HCT116 (cell line): ENCODE measurements at regions not wholly inside any gene's neighbourhood (a gene's known extent, or its start where the extent isn't known, plus 50 kb on each side); places are given as distances from the start of the nearest gene placed in this dataset.

ENCODE experiments used
- ATAC-seq: fragments of 200-7000 bp; cut with Tn5 transposase; 2 replicates; pipeline ENCODE4 v1.9.1; 2020; ENCODE audit warnings: mild to moderate bottlenecking, moderate library complexity
- BruUV-seq: library from RNA; stranded (reverse); fragments of 400-500 nt; replicated peaks from 2 replicates; lab custom pipeline; 2021; lab: Mats Ljungman, UMichigan
- CTCF ChIA-PET: fragments of 300-600 bp; sonication (Branson Sonifier 250); formaldehyde crosslinking; loops from one replicate; lab custom pipeline; 2021; ENCODE audit warnings: antibody characterized with exemption; lab: Charles Lee
- POLR2A ChIA-PET: fragments of 300-600, 350-600 bp; sonication (Branson Sonifier 250); formaldehyde crosslinking; loops from one replicate; lab custom pipeline; 2021; ENCODE audit warnings: antibody characterized with exemption; lab: Charles Lee
- RAD21 ChIA-PET, 2 experiments: fragments of 300-600 bp; sonication (Branson Sonifier 250); formaldehyde crosslinking; loops; one replicate each; lab custom pipeline; 2023; ENCODE audit warnings: low total read pairs in 2 of 2; ENCODE audit not compliant: uncharacterized antibody in 2 of 2, unreplicated experiment in 2 of 2, low non-redundant PET in 1 of 2; lab: Charles Lee
- DNase-seq: peaks from one replicate; pipeline ENCODE4 v3.0.0-alpha.2; 2010; ENCODE audit warnings: low read depth, low spot score
- H2AFZ ChIP-seq: fragments of 200-600 bp; shearing (Covaris generic), sonication (generic); 2 replicates; pipeline ENCODE4 v1.6.1; 2017; ENCODE audit warnings: low read depth, mixed run types, mixed read lengths, antibody characterized with exemption, low read length; ENCODE audit not compliant: poor library complexity, severe bottlenecking
- H3K27ac ChIP-seq: 2 replicates; pipeline ENCODE4 v1.5.1; 2012; ENCODE audit warnings: low read depth, low read length
- H3K27me3 ChIP-seq: fragments of 200-600 bp; sonication (generic); 2 replicates; pipeline ENCODE4 v1.6.1; 2016; ENCODE audit warnings: mixed run types, low read length, mixed read lengths; ENCODE audit not compliant: insufficient read depth
- H3K36me3 ChIP-seq, 2 experiments: fragments of 200-500 bp in 1 of 2; fragments of 200-600 bp in 1 of 2; sonication (Bioruptor generic) in 1 of 2; sonication (generic) in 1 of 2; 2 replicates each; pipeline versions ENCODE4 v1.5.1 to v1.6.1; 2014 to 2016; ENCODE audit warnings: low read length in 2 of 2, inconsistent platforms in 1 of 2, mixed read lengths in 1 of 2, mixed run types in 1 of 2; ENCODE audit not compliant: insufficient read depth in 2 of 2, control insufficient read depth in 1 of 2
- H3K4me1 ChIP-seq, 2 experiments: fragments of 200-600 bp in 1 of 2; sonication (generic) in 1 of 2; 2 replicates each; pipeline versions ENCODE4 v1.5.1 to v1.6.1; 2012 to 2017; ENCODE audit warnings: low read length in 2 of 2, inconsistent platforms in 1 of 2, mild to moderate bottlenecking in 1 of 2, mixed read lengths in 1 of 2, mixed run types in 1 of 2, moderate library complexity in 1 of 2; ENCODE audit not compliant: insufficient read depth in 2 of 2, control insufficient read depth in 1 of 2
- H3K4me2 ChIP-seq: fragments of 200-600 bp; sonication (generic); 2 replicates; pipeline ENCODE4 v1.6.1; 2017; ENCODE audit warnings: mixed run types, low read length, mixed read lengths
- H3K4me3 ChIP-seq, 2 experiments: fragments of 200-600 bp in 1 of 2; sonication (generic) in 1 of 2; replicated peaks in 1 of 2; 2 replicates each; pipeline ENCODE4 v1.5.1; 2011 to 2016; ENCODE audit warnings: low read length in 2 of 2, control low read depth in 1 of 2, low read depth in 1 of 2, mild to moderate bottlenecking in 1 of 2, mixed read lengths in 1 of 2, mixed run types in 1 of 2
- H3K79me2 ChIP-seq: fragments of 200-600 bp; sonication (generic); 2 replicates; pipeline ENCODE4 v1.6.1; 2017; ENCODE audit warnings: mild to moderate bottlenecking, mixed run types, low read length, moderate library complexity, mixed read lengths; ENCODE audit not compliant: insufficient read depth
- H3K9ac ChIP-seq: fragments of 200-600 bp; sonication (generic); 2 replicates; pipeline ENCODE4 v1.6.1; 2016; ENCODE audit warnings: low read length, mixed read lengths
- H3K9me2 ChIP-seq: fragments of 200-600 bp; sonication (generic), shearing (Covaris generic); 2 replicates; pipeline ENCODE4 v1.6.1; 2017; ENCODE audit warnings: mixed run types, mild to moderate bottlenecking, moderate library complexity; ENCODE audit not compliant: insufficient read depth
- H3K9me3 ChIP-seq, 2 experiments: fragments of 200-500 bp in 1 of 2; fragments of 200-600 bp in 1 of 2; sonication (Bioruptor generic) in 1 of 2; sonication (generic) in 1 of 2; 2 replicates each; pipeline ENCODE4 v1.6.1; 2014 to 2017; ENCODE audit warnings: low read length in 2 of 2, mixed read lengths in 2 of 2, inconsistent platforms in 1 of 2, low read depth in 1 of 2, mild to moderate bottlenecking in 1 of 2, mixed run types in 1 of 2, moderate library complexity in 1 of 2; ENCODE audit not compliant: control insufficient read depth in 1 of 2, insufficient read depth in 1 of 2
- H4K20me1 ChIP-seq: fragments of 200-600 bp; sonication (generic), shearing (Covaris generic); 2 replicates; pipeline ENCODE4 v1.6.1; 2017; ENCODE audit warnings: mixed run types, mild to moderate bottlenecking, moderate library complexity; ENCODE audit not compliant: insufficient read depth
- CBX3 ChIP-seq: IDR thresholded peaks from 2 replicates; pipeline ENCODE4 v1.6.1; 2012; ENCODE audit warnings: low read depth
- CEBPB ChIP-seq: IDR thresholded peaks from 2 replicates; pipeline ENCODE4 v1.6.1; 2012; ENCODE audit warnings: low read depth
- EGR1 ChIP-seq: IDR thresholded peaks from 2 replicates; pipeline ENCODE4 v1.6.1; 2012; ENCODE audit warnings: low read depth
- ELF1 ChIP-seq: IDR thresholded peaks from 2 replicates; pipeline ENCODE4 v1.6.1; 2012; ENCODE audit warnings: low read depth, borderline replicate concordance
- EZH2 ChIP-seq: fragments of 200-600 bp; sonication (generic); IDR thresholded peaks from 2 replicates; pipeline ENCODE4 v1.6.1; 2017; ENCODE audit warnings: antibody characterized with exemption, mixed run types
- EZH2phosphoT487 ChIP-seq: fragments of 200-600 bp; IDR thresholded peaks from 2 replicates; pipeline ENCODE4 v1.6.1; 2018; ENCODE audit warnings: antibody characterized with exemption, borderline replicate concordance
- JUND ChIP-seq: IDR thresholded peaks from 2 replicates; pipeline ENCODE4 v1.6.1; 2012
- POLR2A ChIP-seq: IDR thresholded peaks from 2 replicates; pipeline ENCODE4 v1.7.0; 2011; ENCODE audit warnings: borderline replicate concordance; ENCODE audit not compliant: insufficient read depth, insufficient read length; ENCODE audit errors: extremely low read depth
- POLR2AphosphoS5 ChIP-seq: IDR thresholded peaks from 2 replicates; pipeline ENCODE4 v1.6.1; 2011; ENCODE audit warnings: mild to moderate bottlenecking, low read depth, low read length, moderate library complexity
- RAD21 ChIP-seq: IDR thresholded peaks from 2 replicates; pipeline ENCODE4 v1.6.1; 2012; ENCODE audit warnings: low read depth, mild to moderate bottlenecking
- SIN3A ChIP-seq: IDR thresholded peaks from 2 replicates; pipeline ENCODE4 v1.6.1; 2012; ENCODE audit warnings: low read depth
- SP1 ChIP-seq: IDR thresholded peaks from 2 replicates; pipeline ENCODE4 v1.6.1; 2012; ENCODE audit warnings: low read depth
- SRF ChIP-seq: IDR thresholded peaks from 2 replicates; pipeline ENCODE4 v1.6.1; 2012; ENCODE audit warnings: low read depth
- YY1 ChIP-seq: IDR thresholded peaks from 2 replicates; pipeline ENCODE4 v1.6.1; 2011; ENCODE audit warnings: low read length, low read depth, moderate library complexity, mild to moderate bottlenecking; ENCODE audit not compliant: insufficient replicate concordance; ENCODE audit errors: extremely low read depth
- ZFX ChIP-seq: fragments of 450-650 bp; IDR thresholded peaks from 2 replicates; pipeline ENCODE4 v1.6.1; 2017
- ZNF274 ChIP-seq: fragments of 200-500 bp; sonication (Bioruptor generic); IDR thresholded peaks from 2 replicates; pipeline ENCODE4 v1.6.1; 2014; ENCODE audit warnings: mild to moderate bottlenecking, low read depth, low read length, inconsistent platforms
- intact Hi-C: fragments of 100-400 bp; cut with micrococcal nuclease; formaldehyde crosslinking; loops from 2 replicates; pipeline ENCODE4 v1.10.0; 2022
- TF ChIP-seq, protein P1 (sequence below): IDR thresholded peaks from 2 replicates; pipeline ENCODE4 v1.6.1; 2011; ENCODE audit warnings: mild to moderate bottlenecking, low read length, moderate library complexity; ENCODE audit not compliant: insufficient replicate concordance; ENCODE audit errors: extremely low read depth
- TF ChIP-seq, protein P2 (sequence below): IDR thresholded peaks from 2 replicates; pipeline ENCODE4 v1.6.1; 2012; ENCODE audit warnings: low read depth
- TF ChIP-seq, protein P3 (sequence below): IDR thresholded peaks from 2 replicates; pipeline ENCODE4 v1.6.1; 2012
- TF ChIP-seq, protein P4 (sequence below): IDR thresholded peaks from 2 replicates; pipeline ENCODE4 v1.6.1; 2012

DNA sequence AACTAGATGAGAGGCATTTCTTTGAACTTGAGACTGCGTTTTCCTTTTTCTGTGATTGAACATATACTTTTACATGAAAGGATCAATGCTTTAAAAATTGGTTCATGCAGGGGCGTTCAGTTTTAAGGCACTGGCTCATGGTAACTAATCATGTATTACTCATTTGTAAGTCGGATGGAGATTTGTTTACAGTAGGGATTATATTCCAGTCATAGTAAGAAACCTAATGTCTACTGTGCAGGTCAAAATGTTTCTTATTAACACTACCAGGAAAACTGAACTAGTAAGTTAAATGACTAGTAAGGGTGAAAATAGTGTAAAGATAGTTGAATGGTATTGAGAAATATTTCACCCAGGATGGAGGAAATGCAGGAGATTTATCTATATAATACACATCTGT is 258.8 kb upstream of the GBE1 start:
- Histone ChIP-seq H3K79me2 (peaks cover 22% of the 10 kb centered on the region), H4K20me1 (no peaks in the 10 kb centered on the region), H3K9ac (no peak overlapping the region), H3K9me2 (no peaks in the 10 kb centered on the region), H3K4me2 (no peak overlapping the region), H2AFZ (no peak overlapping the region), H3K9me3 (no peaks in the 10 kb centered on the region), H3K4me1 (no peaks in the 10 kb centered on the region), H3K27ac (no peak overlapping the region), H3K27me3 (no peaks in the 10 kb centered on the region), H3K36me3 (no peaks in the 10 kb centered on the region), H3K4me3 (no peak overlapping the region)
- POLR2A ChIA-PET, result no interaction called here
- ATAC-seq (no peak), DNase-seq (no peak)
- intact Hi-C loops, result no loop called here
- RAD21 ChIA-PET, result no interaction called here
- CTCF ChIA-PET, result no interaction called here
- no peak for TF ChIP-seq ELF1
- TF ChIP-seq POLR2A, result no peak
- no peak for TF ChIP-seq ZNF274
- no peak for TF ChIP-seq EZH2
- TF ChIP-seq YY1, result no peak
- no peak for TF ChIP-seq JUND
- TF ChIP-seq, protein P1, sequence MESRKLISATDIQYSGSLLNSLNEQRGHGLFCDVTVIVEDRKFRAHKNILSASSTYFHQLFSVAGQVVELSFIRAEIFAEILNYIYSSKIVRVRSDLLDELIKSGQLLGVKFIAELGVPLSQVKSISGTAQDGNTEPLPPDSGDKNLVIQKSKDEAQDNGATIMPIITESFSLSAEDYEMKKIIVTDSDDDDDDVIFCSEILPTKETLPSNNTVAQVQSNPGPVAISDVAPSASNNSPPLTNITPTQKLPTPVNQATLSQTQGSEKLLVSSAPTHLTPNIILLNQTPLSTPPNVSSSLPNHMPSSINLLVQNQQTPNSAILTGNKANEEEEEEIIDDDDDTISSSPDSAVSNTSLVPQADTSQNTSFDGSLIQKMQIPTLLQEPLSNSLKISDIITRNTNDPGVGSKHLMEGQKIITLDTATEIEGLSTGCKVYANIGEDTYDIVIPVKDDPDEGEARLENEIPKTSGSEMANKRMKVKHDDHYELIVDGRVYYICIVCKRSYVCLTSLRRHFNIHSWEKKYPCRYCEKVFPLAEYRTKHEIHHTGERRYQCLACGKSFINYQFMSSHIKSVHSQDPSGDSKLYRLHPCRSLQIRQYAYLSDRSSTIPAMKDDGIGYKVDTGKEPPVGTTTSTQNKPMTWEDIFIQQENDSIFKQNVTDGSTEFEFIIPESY, result no peak
- no peak for TF ChIP-seq CBX3
- TF ChIP-seq SRF, result no peak
- TF ChIP-seq, protein P2, sequence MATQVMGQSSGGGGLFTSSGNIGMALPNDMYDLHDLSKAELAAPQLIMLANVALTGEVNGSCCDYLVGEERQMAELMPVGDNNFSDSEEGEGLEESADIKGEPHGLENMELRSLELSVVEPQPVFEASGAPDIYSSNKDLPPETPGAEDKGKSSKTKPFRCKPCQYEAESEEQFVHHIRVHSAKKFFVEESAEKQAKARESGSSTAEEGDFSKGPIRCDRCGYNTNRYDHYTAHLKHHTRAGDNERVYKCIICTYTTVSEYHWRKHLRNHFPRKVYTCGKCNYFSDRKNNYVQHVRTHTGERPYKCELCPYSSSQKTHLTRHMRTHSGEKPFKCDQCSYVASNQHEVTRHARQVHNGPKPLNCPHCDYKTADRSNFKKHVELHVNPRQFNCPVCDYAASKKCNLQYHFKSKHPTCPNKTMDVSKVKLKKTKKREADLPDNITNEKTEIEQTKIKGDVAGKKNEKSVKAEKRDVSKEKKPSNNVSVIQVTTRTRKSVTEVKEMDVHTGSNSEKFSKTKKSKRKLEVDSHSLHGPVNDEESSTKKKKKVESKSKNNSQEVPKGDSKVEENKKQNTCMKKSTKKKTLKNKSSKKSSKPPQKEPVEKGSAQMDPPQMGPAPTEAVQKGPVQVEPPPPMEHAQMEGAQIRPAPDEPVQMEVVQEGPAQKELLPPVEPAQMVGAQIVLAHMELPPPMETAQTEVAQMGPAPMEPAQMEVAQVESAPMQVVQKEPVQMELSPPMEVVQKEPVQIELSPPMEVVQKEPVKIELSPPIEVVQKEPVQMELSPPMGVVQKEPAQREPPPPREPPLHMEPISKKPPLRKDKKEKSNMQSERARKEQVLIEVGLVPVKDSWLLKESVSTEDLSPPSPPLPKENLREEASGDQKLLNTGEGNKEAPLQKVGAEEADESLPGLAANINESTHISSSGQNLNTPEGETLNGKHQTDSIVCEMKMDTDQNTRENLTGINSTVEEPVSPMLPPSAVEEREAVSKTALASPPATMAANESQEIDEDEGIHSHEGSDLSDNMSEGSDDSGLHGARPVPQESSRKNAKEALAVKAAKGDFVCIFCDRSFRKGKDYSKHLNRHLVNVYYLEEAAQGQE, result no peak
- TF ChIP-seq, protein P3, sequence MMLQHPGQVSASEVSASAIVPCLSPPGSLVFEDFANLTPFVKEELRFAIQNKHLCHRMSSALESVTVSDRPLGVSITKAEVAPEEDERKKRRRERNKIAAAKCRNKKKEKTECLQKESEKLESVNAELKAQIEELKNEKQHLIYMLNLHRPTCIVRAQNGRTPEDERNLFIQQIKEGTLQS, result no peak
- TF ChIP-seq, protein P4, sequence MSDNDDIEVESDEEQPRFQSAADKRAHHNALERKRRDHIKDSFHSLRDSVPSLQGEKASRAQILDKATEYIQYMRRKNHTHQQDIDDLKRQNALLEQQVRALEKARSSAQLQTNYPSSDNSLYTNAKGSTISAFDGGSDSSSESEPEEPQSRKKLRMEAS, result no peak
- TF ChIP-seq EZH2phosphoT487, result no peak
- no peak for TF ChIP-seq SIN3A
- no peak for TF ChIP-seq EGR1
- TF ChIP-seq SP1, result no peak
- no peak for TF ChIP-seq POLR2AphosphoS5
- TF ChIP-seq CEBPB, result no peak
- no peak for TF ChIP-seq RAD21
- no peak for TF ChIP-seq ZFX
- BruUV-seq, result no TSS peak
